A673 (cell line): ENCODE measurements at regions not wholly inside any gene's neighbourhood (a gene's known extent, or its start where the extent isn't known, plus 50 kb on each side); places are given as distances from the start of the nearest gene placed in this dataset.
"Not testable (repeated sequence)": the region's sequence is repeated elsewhere in the genome, so short reads cannot be mapped to it uniquely, and the experiment has no call there.

ENCODE experiments used
- CTCF ChIP-seq: fragments of 300-800, 200-600 bp; sonication (generic); conservative IDR thresholded peaks from 2 replicates; pipeline ENCODE4 v1.5.1; 2017; ENCODE audit warnings: low read depth, mild to moderate bottlenecking, antibody characterized with exemption, low read length, moderate library complexity, mixed read lengths
- EZH2 ChIP-seq: fragments of 200-600 bp; sonication (generic); IDR thresholded peaks from 2 replicates; pipeline ENCODE4 v1.6.1; 2017; ENCODE audit warnings: borderline replicate concordance, low read depth, mild to moderate bottlenecking, mixed read lengths, antibody characterized with exemption, low read length; ENCODE audit not compliant: poor library complexity, severe bottlenecking

- TF ChIP-seq CTCF, EZH2: not testable (repeated sequence)
These were observed 225.2 kb upstream of the PRDM1 start for GRCh38 chr6:105860927-105861326.
